ENCODE measurements at regions not wholly inside any gene's neighbourhood (a gene's known extent, or its start where the extent isn't known, plus 50 kb on each side); places are given as distances from the start of the nearest gene placed in this dataset.

DNA sequence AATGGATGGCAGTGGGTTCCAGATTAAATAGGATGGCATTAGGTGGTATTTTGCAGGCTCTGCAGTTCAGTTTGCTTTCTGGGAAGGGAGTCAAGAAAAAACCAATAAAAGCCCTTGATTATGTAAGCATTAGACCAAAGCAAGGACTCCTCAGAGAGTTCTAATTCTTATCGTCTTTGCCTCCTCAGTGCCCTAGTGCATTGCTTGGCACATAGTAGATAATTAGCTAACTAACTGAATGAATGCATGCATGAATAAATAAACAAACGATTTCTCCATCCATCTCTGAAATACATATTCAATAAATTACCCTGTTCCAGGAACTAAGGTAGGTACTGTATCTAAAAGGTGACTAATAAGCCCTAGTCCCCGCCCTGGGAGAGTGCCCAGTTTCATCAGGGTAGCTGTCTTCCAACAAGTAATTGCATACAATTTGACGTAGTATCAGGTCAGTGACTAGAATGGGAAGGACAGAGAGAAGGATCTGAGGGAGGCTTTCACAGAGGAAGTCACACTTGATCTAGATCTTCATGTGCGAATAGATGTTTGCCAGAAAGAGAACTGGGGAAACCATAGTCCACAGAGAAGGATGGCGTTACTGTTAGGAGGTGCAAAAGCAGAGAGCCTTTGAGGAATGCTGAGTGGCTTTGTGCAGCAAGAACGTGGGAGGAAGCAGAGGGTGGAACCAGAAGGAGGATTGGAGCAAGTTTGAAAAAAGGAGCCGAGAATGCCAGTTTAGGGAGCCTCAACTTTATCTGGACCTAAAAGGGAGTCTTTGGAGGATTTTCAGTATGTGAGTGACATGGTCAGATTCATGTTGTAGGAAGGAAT is 111.4 kb downstream of the TBX19 start:
- Histone ChIP-seq H3K4me3 (no peak overlapping the region), H3K27me3 (no peaks in the 10 kb centered on the region), H3K9me3 (no peaks in the 10 kb centered on the region), H3K36me3 (ENCODE audit: low read depth, missing control alignments) (no peaks in the 10 kb centered on the region), H3K27ac (no peak overlapping the region), H3K4me1 (peaks cover 6% of the 10 kb centered on the region)
- DNase-seq, result no peak
- WGBS, 2 donors, result 58 to 66% methylated on average over 8 of the region's 8 CpGs
- TF ChIP-seq, protein P1, sequence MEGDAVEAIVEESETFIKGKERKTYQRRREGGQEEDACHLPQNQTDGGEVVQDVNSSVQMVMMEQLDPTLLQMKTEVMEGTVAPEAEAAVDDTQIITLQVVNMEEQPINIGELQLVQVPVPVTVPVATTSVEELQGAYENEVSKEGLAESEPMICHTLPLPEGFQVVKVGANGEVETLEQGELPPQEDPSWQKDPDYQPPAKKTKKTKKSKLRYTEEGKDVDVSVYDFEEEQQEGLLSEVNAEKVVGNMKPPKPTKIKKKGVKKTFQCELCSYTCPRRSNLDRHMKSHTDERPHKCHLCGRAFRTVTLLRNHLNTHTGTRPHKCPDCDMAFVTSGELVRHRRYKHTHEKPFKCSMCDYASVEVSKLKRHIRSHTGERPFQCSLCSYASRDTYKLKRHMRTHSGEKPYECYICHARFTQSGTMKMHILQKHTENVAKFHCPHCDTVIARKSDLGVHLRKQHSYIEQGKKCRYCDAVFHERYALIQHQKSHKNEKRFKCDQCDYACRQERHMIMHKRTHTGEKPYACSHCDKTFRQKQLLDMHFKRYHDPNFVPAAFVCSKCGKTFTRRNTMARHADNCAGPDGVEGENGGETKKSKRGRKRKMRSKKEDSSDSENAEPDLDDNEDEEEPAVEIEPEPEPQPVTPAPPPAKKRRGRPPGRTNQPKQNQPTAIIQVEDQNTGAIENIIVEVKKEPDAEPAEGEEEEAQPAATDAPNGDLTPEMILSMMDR (IDR thresholded peaks at IDR 0.05), result no peak
- no peak for TF ChIP-seq POLR2A (IDR thresholded peaks at IDR 0.05)
- intact Hi-C loops (cut with DNase I; ENCODE audit: low total_unique reads), result no loop called here

DNA sequence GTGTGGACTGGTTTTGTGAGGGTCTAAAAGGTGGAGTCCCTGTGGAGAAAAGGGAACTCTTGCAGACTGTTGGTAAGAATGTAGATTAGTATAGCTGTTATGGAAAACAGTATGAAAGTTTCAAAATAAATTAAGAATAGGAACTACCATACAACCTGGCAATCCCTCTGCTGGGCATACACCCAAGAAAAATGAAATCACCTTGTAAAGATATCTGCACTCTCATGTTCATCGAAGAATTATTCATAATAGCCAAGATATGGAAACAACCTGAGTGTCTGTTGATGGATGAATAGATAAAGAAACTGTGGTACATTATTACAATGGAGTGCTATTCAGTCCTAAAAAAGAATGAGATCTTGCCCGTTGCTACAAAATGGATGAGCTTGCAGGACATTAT is 109.6 kb downstream of the TBX19 start:
- 84 to 89% methylated on average over 2 of the region's 2 CpGs for WGBS, 2 donors
- no peak for DNase-seq
- Histone ChIP-seq H3K27me3 (no peaks in the 10 kb centered on the region), H3K36me3 (ENCODE audit: low read depth, missing control alignments) (no peaks in the 10 kb centered on the region), H3K4me3 (no peak overlapping the region), H3K27ac (no peak overlapping the region), H3K9me3 (no peaks in the 10 kb centered on the region), H3K4me1 (peaks cover 6% of the 10 kb centered on the region)
- intact Hi-C loops (cut with DNase I; ENCODE audit: low total_unique reads), result no loop called here
- no peak for TF ChIP-seq POLR2A (IDR thresholded peaks at IDR 0.05)
- TF ChIP-seq, protein P1 (IDR thresholded peaks at IDR 0.05), result no peak

DNA sequence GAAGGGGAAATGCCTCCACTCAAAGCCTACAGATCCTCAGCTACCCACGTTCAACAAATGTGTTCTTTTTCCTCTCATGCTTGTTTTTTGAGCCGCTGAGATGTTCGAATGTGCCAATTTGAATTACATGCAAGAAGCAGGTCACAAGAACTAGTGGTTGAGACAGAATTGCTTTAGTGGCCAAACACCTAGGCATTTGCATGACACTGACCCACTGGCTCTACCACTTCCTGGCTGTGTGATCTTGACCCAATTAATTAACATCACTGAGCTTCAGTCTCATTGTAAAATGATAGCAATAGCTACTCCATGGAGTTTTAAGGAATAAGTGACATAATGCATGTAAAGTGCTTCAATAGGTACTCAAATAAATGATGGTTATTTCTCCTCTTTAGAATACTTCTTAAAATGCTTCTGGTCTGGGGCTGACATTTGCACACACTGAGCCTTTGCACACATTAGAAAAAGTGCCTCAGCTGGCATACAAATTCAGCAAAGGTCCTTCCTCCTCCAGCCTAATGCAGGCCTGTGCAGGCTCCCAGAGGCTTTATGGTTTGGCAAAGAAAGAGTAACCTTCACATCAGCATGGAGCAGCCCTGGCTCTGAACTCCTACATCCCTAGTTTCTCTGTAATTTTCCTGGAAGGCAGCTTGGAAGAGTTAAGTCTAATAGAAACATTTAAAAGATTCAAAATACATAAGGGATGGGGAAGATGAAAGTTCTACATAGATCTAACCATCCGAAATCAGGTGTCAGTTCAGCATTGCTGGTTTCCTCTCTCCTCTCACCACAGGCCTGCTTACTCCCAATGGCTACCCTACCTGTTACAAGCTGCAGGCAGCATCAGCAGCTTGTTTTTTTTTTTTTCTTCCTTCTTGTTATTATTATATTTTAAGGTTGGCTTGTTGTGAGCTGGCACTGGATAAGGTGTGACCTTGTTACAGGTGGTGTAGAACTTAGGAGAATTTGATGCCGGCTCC is 107.4 kb downstream of the TBX19 start:
- no peak for TF ChIP-seq POLR2A (IDR thresholded peaks at IDR 0.05)
- TF ChIP-seq, protein P1 (IDR thresholded peaks at IDR 0.05), result no peak
- H3K27ac ChIP-seq, result no peak overlapping the region
- no peak overlapping the region for H3K4me3 ChIP-seq
- H3K9me3 ChIP-seq, result no peaks in the 10 kb centered on the region
- 66 to 78% methylated on average over 5 of the region's 5 CpGs for WGBS, 2 donors
- no peaks in the 10 kb centered on the region for H3K27me3 ChIP-seq
- H3K36me3 ChIP-seq (ENCODE audit: low read depth, missing control alignments), result no peaks in the 10 kb centered on the region
- DNase-seq, result no peak
- intact Hi-C loops (cut with DNase I; ENCODE audit: low total_unique reads), result no loop called here
- peaks cover 6% of the 10 kb centered on the region for H3K4me1 ChIP-seq

DNA sequence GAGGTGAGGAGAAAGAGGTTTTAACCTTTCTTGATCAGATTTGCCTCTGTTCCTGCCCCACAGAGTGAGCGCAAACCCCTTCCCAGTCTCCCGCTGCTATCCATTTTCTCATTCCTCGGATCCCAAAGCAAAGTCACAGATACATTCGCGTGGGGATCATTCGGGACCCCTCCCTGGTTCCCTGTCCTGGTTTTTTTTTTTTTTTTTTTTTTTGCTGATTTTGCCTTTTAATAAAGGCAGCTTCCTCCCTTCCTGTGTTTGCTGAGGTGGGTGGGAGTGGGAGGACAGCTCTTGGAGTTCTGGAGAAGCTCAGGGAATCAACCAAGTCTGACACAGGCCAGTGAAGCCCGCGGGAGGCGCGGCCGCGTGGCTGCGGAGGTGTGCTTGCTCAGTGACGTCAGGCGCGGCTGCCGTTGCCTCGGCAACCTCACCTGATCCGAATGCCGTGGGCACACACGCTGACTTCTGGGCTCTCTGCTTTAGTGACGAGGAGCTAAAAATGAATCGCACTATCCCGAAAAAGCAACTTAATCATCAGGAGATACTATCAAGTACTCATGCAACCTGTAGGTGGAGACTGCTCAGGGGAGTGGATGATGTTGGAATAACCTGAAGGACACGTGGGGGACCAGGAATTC is 106.4 kb downstream of the TBX19 start:
- peak; percentile 69 for DNase-seq
- 25 to 31% methylated on average over 25 of the region's 25 CpGs for WGBS, 2 donors
- H3K27me3 ChIP-seq, result no peaks in the 10 kb centered on the region
- no peaks in the 10 kb centered on the region for H3K9me3 ChIP-seq
- no peak overlapping the region for H3K27ac ChIP-seq
- TF ChIP-seq, protein P1 (IDR thresholded peaks at IDR 0.05), result no peak
- intact Hi-C loops (cut with DNase I; ENCODE audit: low total_unique reads), result no loop called here
- H3K36me3 ChIP-seq (ENCODE audit: low read depth, missing control alignments), result no peaks in the 10 kb centered on the region
- H3K4me1 ChIP-seq, result no peaks in the 10 kb centered on the region
- peak overlapping the region; percentile 19 to 21 for H3K4me3 ChIP-seq

Data from testis (tissue), 2 donors.